SU-DHL-6 (cell line): ENCODE measurements at regions not wholly inside any gene's neighbourhood (a gene's known extent, or its start where the extent isn't known, plus 50 kb on each side); places are given as distances from the start of the nearest gene placed in this dataset.

Source experiments
- EZH2phosphoT487 ChIP-seq: fragments of 200-600 bp; sonication (generic), shearing (Covaris generic); conservative IDR thresholded peaks from 2 replicates; pipeline ENCODE4 v1.6.1; 2018; ENCODE audit warnings: mild to moderate bottlenecking, antibody characterized with exemption, low read length, moderate library complexity, mixed read lengths
- TF ChIP-seq, protein P1 (sequence below): fragments of 200-600 bp; sonication (generic); IDR thresholded peaks from one replicate; pipeline ENCODE4 v1.5.1; 2017; ENCODE audit warnings: antibody characterized with exemption, mild to moderate bottlenecking, low read length, moderate library complexity; ENCODE audit not compliant: insufficient read depth, poor library complexity, severe bottlenecking

DNA sequence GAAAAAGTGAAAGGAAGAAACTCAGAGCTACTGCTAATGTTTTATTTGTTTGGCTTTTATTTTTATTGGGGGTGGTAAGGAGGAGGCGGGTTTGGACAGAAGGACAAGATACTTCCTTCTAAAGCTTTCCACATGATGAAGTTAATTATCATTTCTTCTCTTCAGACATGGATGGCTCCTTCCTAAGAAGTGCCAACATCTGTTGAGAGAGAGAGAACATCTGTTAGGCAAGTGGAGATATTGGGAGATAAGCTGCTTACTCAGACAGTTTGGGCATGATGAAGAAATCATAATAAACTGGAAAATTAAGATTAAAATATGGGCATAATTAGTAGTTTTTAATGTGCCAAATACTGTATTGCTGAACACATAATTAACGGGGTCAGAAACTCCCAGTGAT, 535.7 kb upstream of the INTU start:
- TF ChIP-seq, protein P1, sequence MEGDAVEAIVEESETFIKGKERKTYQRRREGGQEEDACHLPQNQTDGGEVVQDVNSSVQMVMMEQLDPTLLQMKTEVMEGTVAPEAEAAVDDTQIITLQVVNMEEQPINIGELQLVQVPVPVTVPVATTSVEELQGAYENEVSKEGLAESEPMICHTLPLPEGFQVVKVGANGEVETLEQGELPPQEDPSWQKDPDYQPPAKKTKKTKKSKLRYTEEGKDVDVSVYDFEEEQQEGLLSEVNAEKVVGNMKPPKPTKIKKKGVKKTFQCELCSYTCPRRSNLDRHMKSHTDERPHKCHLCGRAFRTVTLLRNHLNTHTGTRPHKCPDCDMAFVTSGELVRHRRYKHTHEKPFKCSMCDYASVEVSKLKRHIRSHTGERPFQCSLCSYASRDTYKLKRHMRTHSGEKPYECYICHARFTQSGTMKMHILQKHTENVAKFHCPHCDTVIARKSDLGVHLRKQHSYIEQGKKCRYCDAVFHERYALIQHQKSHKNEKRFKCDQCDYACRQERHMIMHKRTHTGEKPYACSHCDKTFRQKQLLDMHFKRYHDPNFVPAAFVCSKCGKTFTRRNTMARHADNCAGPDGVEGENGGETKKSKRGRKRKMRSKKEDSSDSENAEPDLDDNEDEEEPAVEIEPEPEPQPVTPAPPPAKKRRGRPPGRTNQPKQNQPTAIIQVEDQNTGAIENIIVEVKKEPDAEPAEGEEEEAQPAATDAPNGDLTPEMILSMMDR: no peak
- TF ChIP-seq EZH2phosphoT487: no peak
